ENCODE measurements at regions not wholly inside any gene's neighbourhood (a gene's known extent, or its start where the extent isn't known, plus 50 kb on each side); places are given as distances from the start of the nearest gene placed in this dataset.
"Not testable (repeated sequence)": the region's sequence is repeated elsewhere in the genome, so short reads cannot be mapped to it uniquely, and the experiment has no call there.

- Histone ChIP-seq H3K4me1 (ENCODE audit: control insufficient read depth, insufficient read depth, low read length, unreplicated experiment) (no peaks in the 10 kb centered on the region), H3K27ac (ENCODE audit: low read depth, low read length) (no peak overlapping the region), H3K79me2 (ENCODE audit: control insufficient read depth, insufficient read depth, low read length, unreplicated experiment) (no peaks in the 10 kb centered on the region), H3K4me3 (ENCODE audit: low read depth, low read length) (no peak overlapping the region), H2AFZ (ENCODE audit: low read length, unreplicated experiment) (no peak overlapping the region), H3K27me3 (ENCODE audit: insufficient read depth, low read length) (peaks cover 13% of the 10 kb centered on the region), H3K36me3 (ENCODE audit: insufficient read depth, low read length) (no peaks in the 10 kb centered on the region)
Observed at GRCh38 chr10:9416331-9416730, 1361.8 kb downstream of the GATA3 start.

- peaks cover 15% of the 10 kb centered on the region for H3K27me3 ChIP-seq (ENCODE audit: insufficient read depth, low read length)
- no peak overlapping the region for H2AFZ ChIP-seq (ENCODE audit: low read length, unreplicated experiment)
- no peaks in the 10 kb centered on the region for H3K79me2 ChIP-seq (ENCODE audit: control insufficient read depth, insufficient read depth, low read length, unreplicated experiment)
- no peaks in the 10 kb centered on the region for H3K4me1 ChIP-seq (ENCODE audit: control insufficient read depth, insufficient read depth, low read length, unreplicated experiment)
- no peaks in the 10 kb centered on the region for H3K36me3 ChIP-seq (ENCODE audit: insufficient read depth, low read length)
- H3K4me3 ChIP-seq (ENCODE audit: low read depth, low read length) = no peak overlapping the region
- no peak overlapping the region for H3K27ac ChIP-seq (ENCODE audit: low read depth, low read length)
Observed at GRCh38 chr10:9419757-9420156, 1365.3 kb downstream of the GATA3 start.

- no peaks in the 10 kb centered on the region for H3K27me3 ChIP-seq (ENCODE audit: insufficient read depth, low read length)
- no peak overlapping the region for H2AFZ ChIP-seq (ENCODE audit: low read length, unreplicated experiment)
- no peaks in the 10 kb centered on the region for H3K79me2 ChIP-seq (ENCODE audit: control insufficient read depth, insufficient read depth, low read length, unreplicated experiment)
- no peaks in the 10 kb centered on the region for H3K36me3 ChIP-seq (ENCODE audit: insufficient read depth, low read length)
- H3K4me3 ChIP-seq (ENCODE audit: low read depth, low read length) = no peak overlapping the region
- H3K27ac ChIP-seq (ENCODE audit: low read depth, low read length) = no peak overlapping the region
- H3K4me1 ChIP-seq (ENCODE audit: control insufficient read depth, insufficient read depth, low read length, unreplicated experiment) = no peaks in the 10 kb centered on the region
Observed at GRCh38 chr10:9427209-9427608, 1372.7 kb downstream of the GATA3 start.

GRCh38 chr10:9437131-9437530 is 1382.6 kb downstream of the GATA3 start:
- Histone ChIP-seq H2AFZ (ENCODE audit: low read length, unreplicated experiment) (no peak overlapping the region), H3K36me3 (ENCODE audit: insufficient read depth, low read length) (no peaks in the 10 kb centered on the region), H3K27me3 (ENCODE audit: insufficient read depth, low read length) (no peaks in the 10 kb centered on the region), H3K4me1 (ENCODE audit: control insufficient read depth, insufficient read depth, low read length, unreplicated experiment) (no peaks in the 10 kb centered on the region), H3K4me3 (ENCODE audit: low read depth, low read length) (no peak overlapping the region), H3K79me2 (ENCODE audit: control insufficient read depth, insufficient read depth, low read length, unreplicated experiment) (no peaks in the 10 kb centered on the region), H3K27ac (ENCODE audit: low read depth, low read length) (no peak overlapping the region)

GRCh38 chr10:9443758-9444157 is 1389.3 kb downstream of the GATA3 start:
- Histone ChIP-seq H3K27me3 (ENCODE audit: insufficient read depth, low read length) (no peaks in the 10 kb centered on the region), H3K27ac (ENCODE audit: low read depth, low read length) (no peak overlapping the region), H2AFZ (ENCODE audit: low read length, unreplicated experiment) (no peak overlapping the region), H3K79me2 (ENCODE audit: control insufficient read depth, insufficient read depth, low read length, unreplicated experiment) (no peaks in the 10 kb centered on the region), H3K4me3 (ENCODE audit: low read depth, low read length) (no peak overlapping the region), H3K4me1 (ENCODE audit: control insufficient read depth, insufficient read depth, low read length, unreplicated experiment) (no peaks in the 10 kb centered on the region), H3K36me3 (ENCODE audit: insufficient read depth, low read length) (no peaks in the 10 kb centered on the region)

- H3K79me2 ChIP-seq (ENCODE audit: control insufficient read depth, insufficient read depth, low read length, unreplicated experiment) = no peaks in the 10 kb centered on the region
- no peak overlapping the region for H3K4me3 ChIP-seq (ENCODE audit: low read depth, low read length)
Observed at GRCh38 chr10:9449530-9449929, 1395.0 kb downstream of the GATA3 start.

GRCh38 chr10:9450801-9451200 is 1396.3 kb downstream of the GATA3 start:
- no peaks in the 10 kb centered on the region for H3K27me3 ChIP-seq (ENCODE audit: insufficient read depth, low read length)
- no peak overlapping the region for H3K27ac ChIP-seq (ENCODE audit: low read depth, low read length)
- no peaks in the 10 kb centered on the region for H3K4me1 ChIP-seq (ENCODE audit: control insufficient read depth, insufficient read depth, low read length, unreplicated experiment)
- H3K79me2 ChIP-seq (ENCODE audit: control insufficient read depth, insufficient read depth, low read length, unreplicated experiment) = no peaks in the 10 kb centered on the region
- no peak overlapping the region for H3K4me3 ChIP-seq (ENCODE audit: low read depth, low read length)
- H3K36me3 ChIP-seq (ENCODE audit: insufficient read depth, low read length) = no peaks in the 10 kb centered on the region
- no peak overlapping the region for H2AFZ ChIP-seq (ENCODE audit: low read length, unreplicated experiment)

More at GRCh38 chr10:9449530-9449929, 1395.0 kb downstream of the GATA3 start:
- no peaks in the 10 kb centered on the region for H3K4me1 ChIP-seq (ENCODE audit: control insufficient read depth, insufficient read depth, low read length, unreplicated experiment)
- H2AFZ ChIP-seq (ENCODE audit: low read length, unreplicated experiment) = no peak overlapping the region
- no peaks in the 10 kb centered on the region for H3K27me3 ChIP-seq (ENCODE audit: insufficient read depth, low read length)
- no peaks in the 10 kb centered on the region for H3K36me3 ChIP-seq (ENCODE audit: insufficient read depth, low read length)
- H3K27ac ChIP-seq (ENCODE audit: low read depth, low read length) = no peak overlapping the region

- no peaks in the 10 kb centered on the region for H3K36me3 ChIP-seq (ENCODE audit: insufficient read depth, low read length)
- H3K4me1 ChIP-seq (ENCODE audit: control insufficient read depth, insufficient read depth, low read length, unreplicated experiment) = no peaks in the 10 kb centered on the region
- no peak overlapping the region for H3K27ac ChIP-seq (ENCODE audit: low read depth, low read length)
- H3K4me3 ChIP-seq (ENCODE audit: low read depth, low read length) = no peak overlapping the region
- H2AFZ ChIP-seq (ENCODE audit: low read length, unreplicated experiment) = no peak overlapping the region
- no peaks in the 10 kb centered on the region for H3K79me2 ChIP-seq (ENCODE audit: control insufficient read depth, insufficient read depth, low read length, unreplicated experiment)
- H3K27me3 ChIP-seq (ENCODE audit: insufficient read depth, low read length) = no peaks in the 10 kb centered on the region
Observed at GRCh38 chr10:9451211-9451773, 1396.8 kb downstream of the GATA3 start.

GRCh38 chr10:9452056-9452455 is 1397.6 kb downstream of the GATA3 start:
- Histone ChIP-seq H3K4me3 (ENCODE audit: low read depth, low read length) (no peak overlapping the region), H3K36me3 (ENCODE audit: insufficient read depth, low read length) (no peaks in the 10 kb centered on the region), H3K27ac (ENCODE audit: low read depth, low read length) (no peak overlapping the region), H3K27me3 (ENCODE audit: insufficient read depth, low read length) (no peaks in the 10 kb centered on the region), H3K4me1 (ENCODE audit: control insufficient read depth, insufficient read depth, low read length, unreplicated experiment) (no peaks in the 10 kb centered on the region), H2AFZ (ENCODE audit: low read length, unreplicated experiment) (no peak overlapping the region), H3K79me2 (ENCODE audit: control insufficient read depth, insufficient read depth, low read length, unreplicated experiment) (no peaks in the 10 kb centered on the region)

GRCh38 chr10:9453871-9454270 is 1399.4 kb downstream of the GATA3 start:
- not testable (repeated sequence) for H3K4me1 ChIP-seq (ENCODE audit: control insufficient read depth, insufficient read depth, low read length, unreplicated experiment)

GRCh38 chr10:9469663-9470205 is 1415.2 kb downstream of the GATA3 start:
- Histone ChIP-seq H3K36me3 (ENCODE audit: insufficient read depth, low read length) (no peaks in the 10 kb centered on the region), H3K4me1 (ENCODE audit: control insufficient read depth, insufficient read depth, low read length, unreplicated experiment) (no peaks in the 10 kb centered on the region), H3K4me3 (ENCODE audit: low read depth, low read length) (no peak overlapping the region), H3K79me2 (ENCODE audit: control insufficient read depth, insufficient read depth, low read length, unreplicated experiment) (no peaks in the 10 kb centered on the region), H3K27ac (ENCODE audit: low read depth, low read length) (no peak overlapping the region), H2AFZ (ENCODE audit: low read length, unreplicated experiment) (no peak overlapping the region), H3K27me3 (ENCODE audit: insufficient read depth, low read length) (0 out of 2 replicates have a peak, but pooled peaks cover 3% of the 10 kb centered on the region)

More at GRCh38 chr10:9453871-9454270, 1399.4 kb downstream of the GATA3 start:
- not testable (repeated sequence) for H3K36me3 ChIP-seq (ENCODE audit: insufficient read depth, low read length); H2AFZ ChIP-seq (ENCODE audit: low read length, unreplicated experiment); H3K27me3 ChIP-seq (ENCODE audit: insufficient read depth, low read length); H3K27ac ChIP-seq (ENCODE audit: low read depth, low read length); H3K79me2 ChIP-seq (ENCODE audit: control insufficient read depth, insufficient read depth, low read length, unreplicated experiment); H3K4me3 ChIP-seq (ENCODE audit: low read depth, low read length)
